ENCODE measurements at regions not wholly inside any gene's neighbourhood (a gene's known extent, or its start where the extent isn't known, plus 50 kb on each side); places are given as distances from the start of the nearest gene placed in this dataset.

DNA sequence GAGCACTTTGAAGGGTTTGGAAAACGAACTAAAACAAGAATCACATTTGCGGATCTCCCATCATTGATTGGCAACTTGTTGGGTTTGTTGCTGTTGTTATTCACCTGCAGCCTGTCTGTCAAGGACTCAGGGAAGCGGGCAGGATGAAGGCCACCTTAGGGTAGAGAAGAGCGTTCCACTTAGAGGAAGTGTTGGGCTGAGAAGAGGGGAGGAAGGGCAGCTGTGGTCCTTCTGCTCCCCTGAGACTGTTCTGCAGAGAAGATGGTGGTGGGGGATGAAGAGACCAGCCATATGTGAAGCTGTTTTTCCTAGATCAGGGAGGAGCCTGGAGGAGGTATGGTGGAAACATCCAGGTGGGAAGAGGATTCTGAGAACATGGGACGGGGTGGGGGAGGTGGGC lies 70.6 kb upstream of the CPEB4 start:
- H3K36me3 ChIP-seq, result no peaks in the 10 kb centered on the region
- no peak overlapping the region for H3K27ac ChIP-seq
- DNase-seq, result no peak
- H3K9me3 ChIP-seq, result peaks cover 0 to 9% (median 9%) of the 10 kb centered on the region in 3 donors
- H3K27me3 ChIP-seq, result no peaks in the 10 kb centered on the region
- TF ChIP-seq, protein P1, sequence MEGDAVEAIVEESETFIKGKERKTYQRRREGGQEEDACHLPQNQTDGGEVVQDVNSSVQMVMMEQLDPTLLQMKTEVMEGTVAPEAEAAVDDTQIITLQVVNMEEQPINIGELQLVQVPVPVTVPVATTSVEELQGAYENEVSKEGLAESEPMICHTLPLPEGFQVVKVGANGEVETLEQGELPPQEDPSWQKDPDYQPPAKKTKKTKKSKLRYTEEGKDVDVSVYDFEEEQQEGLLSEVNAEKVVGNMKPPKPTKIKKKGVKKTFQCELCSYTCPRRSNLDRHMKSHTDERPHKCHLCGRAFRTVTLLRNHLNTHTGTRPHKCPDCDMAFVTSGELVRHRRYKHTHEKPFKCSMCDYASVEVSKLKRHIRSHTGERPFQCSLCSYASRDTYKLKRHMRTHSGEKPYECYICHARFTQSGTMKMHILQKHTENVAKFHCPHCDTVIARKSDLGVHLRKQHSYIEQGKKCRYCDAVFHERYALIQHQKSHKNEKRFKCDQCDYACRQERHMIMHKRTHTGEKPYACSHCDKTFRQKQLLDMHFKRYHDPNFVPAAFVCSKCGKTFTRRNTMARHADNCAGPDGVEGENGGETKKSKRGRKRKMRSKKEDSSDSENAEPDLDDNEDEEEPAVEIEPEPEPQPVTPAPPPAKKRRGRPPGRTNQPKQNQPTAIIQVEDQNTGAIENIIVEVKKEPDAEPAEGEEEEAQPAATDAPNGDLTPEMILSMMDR (IDR thresholded peaks at IDR 0.05), result no peak
- no peak overlapping the region for H3K4me3 ChIP-seq
- intact Hi-C loops (cut with DNase I; ENCODE audit: low total_unique reads), result no loop called here
- H3K4me1 ChIP-seq, result no peaks in the 10 kb centered on the region

DNA sequence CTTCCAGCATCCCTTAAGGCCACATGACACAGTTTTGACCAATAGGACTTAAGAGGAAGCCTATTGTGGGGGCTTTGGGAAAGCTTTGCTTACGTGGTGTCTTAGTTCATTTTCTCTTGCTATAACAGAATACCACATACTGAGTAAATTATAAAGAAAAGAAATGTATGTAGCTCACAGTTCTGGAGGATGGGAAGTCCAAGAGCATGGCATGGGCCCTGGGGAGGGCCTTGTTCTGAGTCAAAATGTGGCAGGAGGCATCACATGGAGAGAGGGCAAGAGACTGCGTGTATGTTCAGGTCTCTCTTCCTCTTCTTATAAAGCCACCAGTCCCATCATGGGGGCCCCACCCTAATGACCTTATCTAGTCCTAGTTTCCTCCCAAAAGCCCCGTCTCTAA lies 68.6 kb upstream of the CPEB4 start:
- peaks cover 0 to 5% (median 0%) of the 10 kb centered on the region in 4 donors for H3K4me1 ChIP-seq
- H3K27me3 ChIP-seq, result no peaks in the 10 kb centered on the region
- no peak for DNase-seq
- peaks cover 0 to 9% (median 9%) of the 10 kb centered on the region in 3 donors for H3K9me3 ChIP-seq
- TF ChIP-seq, protein P1 (IDR thresholded peaks at IDR 0.05), result no peak
- H3K27ac ChIP-seq, result no peak overlapping the region
- H3K4me3 ChIP-seq, result no peak overlapping the region
- intact Hi-C loops (cut with DNase I; ENCODE audit: low total_unique reads), result no loop called here
- H3K36me3 ChIP-seq, result no peaks in the 10 kb centered on the region

DNA sequence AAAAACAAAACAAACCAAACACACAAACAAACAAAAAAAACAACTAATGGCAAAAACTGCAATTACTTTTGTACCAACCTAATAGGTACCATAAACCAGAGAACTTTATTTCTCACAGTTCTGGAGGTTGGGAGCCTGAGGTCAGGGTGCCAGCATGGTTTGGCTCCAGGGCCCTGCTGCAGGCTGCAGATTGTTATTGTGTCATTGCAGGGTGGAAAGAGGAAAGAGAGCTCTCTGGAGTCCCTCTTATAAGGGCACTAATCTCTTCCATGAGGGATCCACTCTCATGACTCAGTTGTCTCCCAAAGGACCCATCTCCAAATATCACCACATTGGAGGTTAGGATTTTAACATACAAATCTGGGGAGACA lies 64.9 kb upstream of the CPEB4 start:
- Histone ChIP-seq H3K9me3 (peaks cover 0 to 13% (median 9%) of the 10 kb centered on the region in 3 donors), H3K4me3 (no peak overlapping the region), H3K36me3 (no peaks in the 10 kb centered on the region), H3K27ac (no peak overlapping the region), H3K4me1 (peaks cover 0 to 13% (median 2%) of the 10 kb centered on the region in 4 donors), H3K27me3 (no peaks in the 10 kb centered on the region)
- intact Hi-C loops (cut with DNase I; ENCODE audit: low total_unique reads), result no loop called here
- DNase-seq, result peak in 1 of 2 donors; percentile 3
- TF ChIP-seq, protein P1 (IDR thresholded peaks at IDR 0.05), result no peak

DNA sequence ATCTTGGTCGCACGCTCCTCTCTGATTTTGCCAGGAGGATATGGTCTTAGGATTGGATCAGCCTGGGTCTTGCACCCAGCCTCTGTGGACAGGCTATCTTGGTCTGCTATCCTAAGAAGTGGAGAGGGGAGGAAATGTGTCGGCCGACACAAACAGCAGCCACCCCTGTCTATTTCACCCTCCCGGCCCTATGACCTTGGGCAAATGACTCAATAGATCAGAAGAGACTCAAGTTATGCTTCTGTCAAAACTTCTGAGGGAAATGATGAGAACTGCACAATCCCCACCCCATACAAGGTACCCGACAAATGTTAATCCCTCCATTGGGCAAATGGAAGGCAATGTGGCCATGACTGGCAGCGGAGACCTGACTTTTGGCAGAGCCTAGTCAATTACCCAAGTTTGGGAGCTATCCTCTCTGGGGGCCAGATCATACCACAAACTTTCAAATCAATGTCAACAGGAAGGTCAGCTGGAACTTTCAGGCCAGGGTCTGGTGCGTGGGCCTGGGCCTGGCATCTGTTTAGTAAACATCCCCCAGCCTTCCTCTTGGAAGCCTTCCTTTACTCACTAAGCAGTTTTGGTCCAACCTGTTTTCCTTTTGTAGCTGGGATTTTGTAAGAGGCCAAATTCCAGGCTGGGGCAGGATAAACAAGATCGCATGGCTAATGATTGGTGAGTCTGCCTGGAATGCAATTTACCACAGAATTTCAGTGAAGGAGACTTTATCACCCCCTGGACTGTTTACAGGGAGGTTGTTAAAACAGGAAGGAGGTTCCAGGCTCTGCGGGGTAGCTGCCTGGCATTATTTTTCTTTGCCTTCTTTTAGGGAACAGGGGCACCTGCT lies 64.2 kb upstream of the CPEB4 start:
- Histone ChIP-seq H3K4me1 (peaks cover 0 to 13% (median 2%) of the 10 kb centered on the region in 4 donors), H3K27ac (no peak overlapping the region), H3K27me3 (no peaks in the 10 kb centered on the region), H3K4me3 (no peak overlapping the region), H3K36me3 (no peaks in the 10 kb centered on the region), H3K9me3 (peaks cover 0 to 14% (median 9%) of the 10 kb centered on the region in 3 donors)
- intact Hi-C loops (cut with DNase I; ENCODE audit: low total_unique reads), result no loop called here
- DNase-seq, result peak in 1 of 2 donors; percentile 32
- TF ChIP-seq, protein P1 (IDR thresholded peaks at IDR 0.05), result no peak

DNA sequence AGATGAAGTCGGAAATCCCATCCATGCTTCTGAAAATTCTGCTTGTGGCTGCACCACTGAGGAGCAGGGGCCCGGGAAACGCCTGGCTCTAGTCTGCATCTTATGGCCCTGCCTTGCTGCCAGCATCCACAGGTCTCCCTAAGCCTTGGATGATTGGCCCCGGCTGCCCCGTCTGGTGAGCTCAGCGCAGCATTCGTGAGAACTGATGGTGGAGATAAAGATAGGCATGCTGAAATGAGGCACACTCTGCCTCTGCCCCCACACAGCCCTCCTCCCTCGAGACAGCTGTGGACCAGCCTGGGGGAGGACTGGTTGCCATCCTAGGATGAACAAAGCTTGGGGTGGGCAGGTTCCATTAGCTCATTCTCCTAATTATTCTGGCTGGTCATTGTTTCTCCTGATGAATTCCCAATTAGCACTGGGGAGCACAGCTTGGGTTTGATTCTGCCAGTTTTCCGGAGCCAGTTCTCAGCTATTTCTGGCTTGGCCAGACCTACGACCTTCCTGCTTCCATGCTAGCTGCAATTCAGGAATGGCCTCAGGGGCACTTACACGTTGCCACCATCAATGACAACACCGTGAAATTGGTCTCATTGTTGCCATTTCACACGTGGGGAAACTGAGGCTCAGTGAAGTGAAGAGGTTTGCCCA lies 62.8 kb upstream of the CPEB4 start:
- Histone ChIP-seq H3K27ac (no peak overlapping the region), H3K9me3 (peaks cover 0 to 5% (median 0%) of the 10 kb centered on the region in 3 donors), H3K36me3 (no peaks in the 10 kb centered on the region), H3K4me3 (no peak overlapping the region), H3K4me1 (peaks cover 0 to 13% (median 2%) of the 10 kb centered on the region in 4 donors), H3K27me3 (no peaks in the 10 kb centered on the region)
- TF ChIP-seq, protein P1 (IDR thresholded peaks at IDR 0.05), result no peak
- DNase-seq, result peak in 1 of 2 donors; percentile 50
- intact Hi-C loops (cut with DNase I; ENCODE audit: low total_unique reads), result no loop called here

Measured in tibial artery (tissue), 4 donors.